ENCODE measurements at regions not wholly inside any gene's neighbourhood (a gene's known extent, or its start where the extent isn't known, plus 50 kb on each side); places are given as distances from the start of the nearest gene placed in this dataset.
"Not testable (repeated sequence)": the region's sequence is repeated elsewhere in the genome, so short reads cannot be mapped to it uniquely, and the experiment has no call there.

- DNase-seq (ENCODE audit: low read depth, low spot score), result no peak
- ChIA-PET POLR2A (no interaction called here), CTCF (no interaction called here)
- no peak overlapping the region for H3K4me3 ChIP-seq (ENCODE audit: low read depth, low read length)
- no peak for TF ChIP-seq CTCF (IDR thresholded peaks at IDR 0.05; ENCODE audit: insufficient read depth, low read length, missing control alignments)
Observed at GRCh38 chr2:20499387-20499786, 52.5 kb downstream of the RHOB start.

GRCh38 chr2:20501974-20502373 lies 55.1 kb downstream of the RHOB start:
- peak; percentile 81 for DNase-seq (ENCODE audit: low read depth, low spot score)
- ChIA-PET POLR2A (no interaction called here), CTCF (no interaction called here)
- no peak for TF ChIP-seq CTCF (IDR thresholded peaks at IDR 0.05; ENCODE audit: insufficient read depth, low read length, missing control alignments)
- H3K4me3 ChIP-seq (ENCODE audit: low read depth, low read length), result no peak overlapping the region

- POLR2A ChIA-PET; DNase-seq (ENCODE audit: low read depth, low spot score); CTCF ChIA-PET; H3K4me3 ChIP-seq (ENCODE audit: low read depth, low read length): not testable (repeated sequence)
Observed at GRCh38 chr2:20502496-20502895, 55.6 kb downstream of the RHOB start.

GRCh38 chr2:20504174-20504573 lies 57.3 kb downstream of the RHOB start:
- ChIA-PET CTCF (interaction anchor here (0.6 kb wide), 1 partner anchor 65 kb away, joined by 3 read pairs; no protein-coding TSS in a partner anchor), POLR2A (no interaction called here)
- no peak overlapping the region for H3K4me3 ChIP-seq (ENCODE audit: low read depth, low read length)
- no peak for DNase-seq (ENCODE audit: low read depth, low spot score)
- no peak for TF ChIP-seq CTCF (IDR thresholded peaks at IDR 0.05; ENCODE audit: insufficient read depth, low read length, missing control alignments)

GRCh38 chr2:20506201-20506685 lies 59.4 kb downstream of the RHOB start:
- H3K4me3 ChIP-seq (ENCODE audit: low read depth, low read length), result no peak overlapping the region
- DNase-seq (ENCODE audit: low read depth, low spot score), result no peak
- ChIA-PET POLR2A (interaction anchor here (2.0 kb wide), 1 partner anchor 59 kb away, joined by 12 read pairs; the partner anchor contains the start of gene RHOB), CTCF (interaction anchor here (1.0 to 2.9 kb wide), 8 partner anchors 9 to 129 kb away, joined by 3 to 17 read pairs (median 4); no protein-coding TSS in a partner anchor)
- TF ChIP-seq CTCF (IDR thresholded peaks at IDR 0.05; ENCODE audit: insufficient read depth, low read length, missing control alignments), result peak; percentile 11

- H3K4me3 ChIP-seq (ENCODE audit: low read depth, low read length), result no peak overlapping the region
- TF ChIP-seq CTCF (IDR thresholded peaks at IDR 0.05; ENCODE audit: insufficient read depth, low read length, missing control alignments), result no peak
- CTCF ChIA-PET, result interaction anchor here (2.0 to 2.9 kb wide), 2 partner anchors 18 to 128 kb away, joined by 4 to 17 read pairs; no protein-coding TSS in a partner anchor
- POLR2A ChIA-PET, result interaction anchor here (2.0 kb wide), 1 partner anchor 60 kb away, joined by 12 read pairs; the partner anchor contains the start of gene RHOB
- DNase-seq (ENCODE audit: low read depth, low spot score), result no peak
Observed at GRCh38 chr2:20507166-20507692, 60.4 kb downstream of the RHOB start.

- no peak overlapping the region for H3K4me3 ChIP-seq (ENCODE audit: low read depth, low read length)
- DNase-seq (ENCODE audit: low read depth, low spot score), result no peak
- POLR2A ChIA-PET, result interaction anchor here (2.0 kb wide), 1 partner anchor 61 kb away, joined by 12 read pairs; the partner anchor contains the start of gene RHOB
- no peak for TF ChIP-seq CTCF (IDR thresholded peaks at IDR 0.05; ENCODE audit: insufficient read depth, low read length, missing control alignments)
- CTCF ChIA-PET, result interaction anchor here (2.0 kb wide), 1 partner anchor 18 kb away, joined by 4 read pairs; no protein-coding TSS in a partner anchor
Observed at GRCh38 chr2:20507711-20508110, 60.8 kb downstream of the RHOB start.
